ENCODE measurements at regions not wholly inside any gene's neighbourhood (a gene's known extent, or its start where the extent isn't known, plus 50 kb on each side); places are given as distances from the start of the nearest gene placed in this dataset.

GRCh38 chr10:128534686-128535085, 408.5 kb upstream of the MKI67 start:
- Histone ChIP-seq H3K27me3 (ENCODE audit: insufficient read depth, low read length) (peaks cover 69% of the 10 kb centered on the region), H2AFZ (ENCODE audit: low read depth, low read length, poor library complexity, severe bottlenecking) (no peak overlapping the region), H3K9me3 (ENCODE audit: control insufficient read depth in 1 of 2, insufficient read depth in 1 of 2, low read depth in 1 of 2, low read length in 2 of 2) (no peaks in the 10 kb centered on the region), H3K4me2 (ENCODE audit: low read length) (no peak overlapping the region), H3K4me3 (replicated peaks in 1 of 2; ENCODE audit: low read depth in 1 of 2, low read length in 2 of 2) (no peak overlapping the region), H3K79me2 (ENCODE audit: insufficient read depth, low read length) (no peaks in the 10 kb centered on the region), H3K27ac (ENCODE audit: low read depth, low read length) (no peak overlapping the region), H4K20me1 (ENCODE audit: insufficient read depth) (no peaks in the 10 kb centered on the region), H3K36me3 (ENCODE audit: control insufficient read depth in 1 of 2, insufficient read depth in 2 of 2, low read length in 2 of 2) (no peaks in the 10 kb centered on the region), H3K4me1 (ENCODE audit: control insufficient read depth in 1 of 2, insufficient read depth in 2 of 2, low read length in 2 of 2) (no peaks in the 10 kb centered on the region), H3K9ac (ENCODE audit: low read length) (no peak overlapping the region), H3K9me2 (ENCODE audit: insufficient read depth) (no peaks in the 10 kb centered on the region)
- RAD21 ChIA-PET (ENCODE audit: low non-redundant PET in 1 of 2, low total read pairs in 2 of 2, uncharacterized antibody in 2 of 2, unreplicated experiment in 2 of 2), result no interaction called here
- CTCF ChIA-PET, result interaction anchor here (1.2 kb wide), 1 partner anchor 267 kb away, joined by 3 read pairs; no protein-coding TSS in a partner anchor
- no TSS peak for BruUV-seq (replicated peaks)
- TF ChIP-seq JUND (IDR thresholded peaks at IDR 0.05), result no peak
- TF ChIP-seq CBX3 (IDR thresholded peaks at IDR 0.05; ENCODE audit: low read depth), result no peak
- intact Hi-C loops (cut with micrococcal nuclease), result no loop called here
- no peak for DNase-seq (ENCODE audit: low read depth, low spot score)
- POLR2A ChIA-PET, result no interaction called here
- no peak for ATAC-seq

- H3K27me3 ChIP-seq (ENCODE audit: insufficient read depth, low read length), result peaks cover 70% of the 10 kb centered on the region
Observed at GRCh38 chr10:128536259-128536658, 410.0 kb upstream of the MKI67 start.

More at GRCh38 chr10:128536259-128536658, 410.0 kb upstream of the MKI67 start:
- Histone ChIP-seq H3K36me3 (ENCODE audit: control insufficient read depth in 1 of 2, insufficient read depth in 2 of 2, low read length in 2 of 2) (no peaks in the 10 kb centered on the region), H3K27ac (ENCODE audit: low read depth, low read length) (no peak overlapping the region), H4K20me1 (ENCODE audit: insufficient read depth) (no peaks in the 10 kb centered on the region), H3K9me3 (ENCODE audit: control insufficient read depth in 1 of 2, insufficient read depth in 1 of 2, low read depth in 1 of 2, low read length in 2 of 2) (no peaks in the 10 kb centered on the region), H3K4me3 (replicated peaks in 1 of 2; ENCODE audit: low read depth in 1 of 2, low read length in 2 of 2) (no peak overlapping the region), H3K4me1 (ENCODE audit: control insufficient read depth in 1 of 2, insufficient read depth in 2 of 2, low read length in 2 of 2) (no peaks in the 10 kb centered on the region), H3K9me2 (ENCODE audit: insufficient read depth) (no peaks in the 10 kb centered on the region), H2AFZ (ENCODE audit: low read depth, low read length, poor library complexity, severe bottlenecking) (no peak overlapping the region), H3K4me2 (ENCODE audit: low read length) (no peak overlapping the region), H3K9ac (ENCODE audit: low read length) (no peak overlapping the region), H3K79me2 (ENCODE audit: insufficient read depth, low read length) (no peaks in the 10 kb centered on the region)
- TF ChIP-seq JUND (IDR thresholded peaks at IDR 0.05) (no peak), ZBTB33 (IDR thresholded peaks at IDR 0.05; ENCODE audit: extremely low read depth, insufficient replicate concordance, low read length) (no peak), CTCF (IDR thresholded peaks at IDR 0.05 in 2 of 3, conservative IDR thresholded peaks at IDR 0.05 in 1 of 3; ENCODE audit: borderline replicate concordance in 1 of 3, insufficient read depth in 1 of 3, low read depth in 2 of 3, low read length in 2 of 3) (no peak), REST (IDR thresholded peaks at IDR 0.05; ENCODE audit: low read depth) (no peak), EZH2phosphoT487 (IDR thresholded peaks at IDR 0.05; ENCODE audit: borderline replicate concordance) (no peak), POLR2AphosphoS5 (IDR thresholded peaks at IDR 0.05; ENCODE audit: low read depth, low read length) (no peak), FOSL1 (IDR thresholded peaks at IDR 0.05; ENCODE audit: low read depth) (no peak), EZH2 (IDR thresholded peaks at IDR 0.05) (no peak), YY1 (IDR thresholded peaks at IDR 0.05; ENCODE audit: extremely low read depth, insufficient replicate concordance, low read depth, low read length) (no peak), MAX (IDR thresholded peaks at IDR 0.05) (no peak), ELF1 (IDR thresholded peaks at IDR 0.05; ENCODE audit: borderline replicate concordance, low read depth) (no peak)
- POLR2A ChIA-PET, result no interaction called here
- BruUV-seq (replicated peaks), result no TSS peak
- no peak for DNase-seq (ENCODE audit: low read depth, low spot score)
- CTCF ChIA-PET, result interaction anchor here (1.5 kb wide), 1 partner anchor 268 kb away, joined by 5 read pairs; no protein-coding TSS in a partner anchor
- intact Hi-C loops (cut with micrococcal nuclease), result no loop called here
- ATAC-seq, result no peak
- RAD21 ChIA-PET (ENCODE audit: low non-redundant PET in 1 of 2, low total read pairs in 2 of 2, uncharacterized antibody in 2 of 2, unreplicated experiment in 2 of 2), result no interaction called here
